Mesodermal cell (in vitro differentiated cells): ENCODE measurements at regions not wholly inside any gene's neighbourhood (a gene's known extent, or its start where the extent isn't known, plus 50 kb on each side); places are given as distances from the start of the nearest gene placed in this dataset.

Experiments used
- H3K27ac ChIP-seq: 2 replicates; pipeline ENCODE4 v1.7.0; 2013; ENCODE audit warnings: mild to moderate bottlenecking, low read depth, low read length, moderate library complexity; ENCODE audit not compliant: severe bottlenecking
- H3K36me3 ChIP-seq: 2 replicates; pipeline ENCODE4 v1.7.1; 2013; ENCODE audit warnings: mild to moderate bottlenecking, low read length, moderate library complexity; ENCODE audit not compliant: control insufficient read depth, insufficient read depth
- H3K4me1 ChIP-seq: one replicate; pipeline ENCODE4 v1.7.1; 2013; ENCODE audit warnings: mild to moderate bottlenecking, low read length; ENCODE audit not compliant: insufficient read depth, control insufficient read depth, poor library complexity, severe bottlenecking
- H3K4me3 ChIP-seq: 2 replicates; pipeline ENCODE4 v1.7.0; 2013; ENCODE audit warnings: low read length, control low read depth, mild to moderate bottlenecking; ENCODE audit not compliant: insufficient read depth, poor library complexity, severe bottlenecking; ENCODE audit errors: extremely low read depth
- H3K9me3 ChIP-seq: 2 replicates; pipeline ENCODE4 v1.7.1; 2013; ENCODE audit warnings: mild to moderate bottlenecking, low read length, moderate library complexity; ENCODE audit not compliant: control insufficient read depth
- WGBS, 2 experiments: methylation state at CpG; one replicate each; pipeline ENCODE4 v1.1.5; 2013; ENCODE audit warnings: missing lambda C conversion rate in 2 of 2; ENCODE audit not compliant: insufficient coverage in 2 of 2; 5-methylcytosine and 5-hydroxymethylcytosine counted together

GRCh38 chr13:97719736-97720135, 233.7 kb upstream of the IPO5 start:
- Histone ChIP-seq H3K27ac (no peak overlapping the region), H3K9me3 (no peaks in the 10 kb centered on the region), H3K4me1 (no peaks in the 10 kb centered on the region), H3K4me3 (no peak overlapping the region), H3K36me3 (no peaks in the 10 kb centered on the region)
- 100% methylated on average over 2 of the region's 3 CpGs; no CpG with 5 or more reads in 1 of the 2 experiments for WGBS, 2 experiments

- Histone ChIP-seq H3K9me3 (no peaks in the 10 kb centered on the region), H3K36me3 (no peaks in the 10 kb centered on the region), H3K4me1 (no peaks in the 10 kb centered on the region), H3K4me3 (no peak overlapping the region), H3K27ac (no peak overlapping the region)
- WGBS, 2 experiments, result 81 to 96% methylated on average over 3 to 4 of the region's 4 CpGs
Measured at GRCh38 chr13:97720896-97721295, 232.6 kb upstream of the IPO5 start.

GRCh38 chr13:97723655-97724054, 229.8 kb upstream of the IPO5 start:
- H3K4me1 ChIP-seq, result no peaks in the 10 kb centered on the region
- H3K4me3 ChIP-seq, result no peak overlapping the region
- H3K36me3 ChIP-seq, result no peaks in the 10 kb centered on the region
- H3K9me3 ChIP-seq, result no peaks in the 10 kb centered on the region
- 89% methylated on average over 4 of the region's 4 CpGs for WGBS, 2 experiments
- no peak overlapping the region for H3K27ac ChIP-seq

GRCh38 chr13:97724450-97724849, 229.0 kb upstream of the IPO5 start:
- 88 to 100% methylated on average over 1 of the region's 2 CpGs for WGBS, 2 experiments
- Histone ChIP-seq H3K9me3 (no peaks in the 10 kb centered on the region), H3K4me3 (no peak overlapping the region), H3K27ac (no peak overlapping the region), H3K36me3 (no peaks in the 10 kb centered on the region), H3K4me1 (no peaks in the 10 kb centered on the region)

- Histone ChIP-seq H3K9me3 (no peaks in the 10 kb centered on the region), H3K4me1 (no peaks in the 10 kb centered on the region), H3K27ac (no peak overlapping the region), H3K4me3 (no peak overlapping the region), H3K36me3 (no peaks in the 10 kb centered on the region)
- WGBS, 2 experiments, result 75 to 81% methylated on average over 1 to 2 of the region's 4 CpGs
Measured at GRCh38 chr13:97726664-97727280, 226.7 kb upstream of the IPO5 start.

- H3K9me3 ChIP-seq, result no peaks in the 10 kb centered on the region
- no peak overlapping the region for H3K27ac ChIP-seq
- 88 to 91% methylated on average over 4 of the region's 4 CpGs for WGBS, 2 experiments
- no peaks in the 10 kb centered on the region for H3K4me1 ChIP-seq
- no peak overlapping the region for H3K4me3 ChIP-seq
- H3K36me3 ChIP-seq, result no peaks in the 10 kb centered on the region
Measured at GRCh38 chr13:97727991-97728390, 225.5 kb upstream of the IPO5 start.

GRCh38 chr13:97736436-97736835, 217.0 kb upstream of the IPO5 start:
- H3K36me3 ChIP-seq, result no peaks in the 10 kb centered on the region
- no peaks in the 10 kb centered on the region for H3K9me3 ChIP-seq
- no peak overlapping the region for H3K27ac ChIP-seq
- WGBS, 2 experiments, result 85 to 95% methylated on average over 4 to 5 of the region's 5 CpGs
- no peak overlapping the region for H3K4me3 ChIP-seq
- no peaks in the 10 kb centered on the region for H3K4me1 ChIP-seq

- 71 to 100% methylated on average over 1 of the region's 2 CpGs for WGBS, 2 experiments
- Histone ChIP-seq H3K4me1 (no peaks in the 10 kb centered on the region), H3K27ac (no peak overlapping the region), H3K4me3 (no peak overlapping the region), H3K36me3 (no peaks in the 10 kb centered on the region), H3K9me3 (peaks cover 4% of the 10 kb centered on the region)
Measured at GRCh38 chr13:97742084-97742483, 211.4 kb upstream of the IPO5 start.

GRCh38 chr13:97743938-97744337, 209.5 kb upstream of the IPO5 start:
- no peak overlapping the region for H3K27ac ChIP-seq
- peaks cover 4% of the 10 kb centered on the region for H3K9me3 ChIP-seq
- H3K36me3 ChIP-seq, result no peaks in the 10 kb centered on the region
- WGBS, 2 experiments, result 95 to 100% methylated on average over 2 to 3 of the region's 3 CpGs
- H3K4me3 ChIP-seq, result no peak overlapping the region
- no peaks in the 10 kb centered on the region for H3K4me1 ChIP-seq

GRCh38 chr13:97746649-97747048, 206.8 kb upstream of the IPO5 start:
- no peak overlapping the region for H3K27ac ChIP-seq
- 88 to 92% methylated on average over 3 to 6 of the region's 6 CpGs for WGBS, 2 experiments
- H3K4me1 ChIP-seq, result no peaks in the 10 kb centered on the region
- no peak overlapping the region for H3K4me3 ChIP-seq
- peaks cover 4% of the 10 kb centered on the region for H3K9me3 ChIP-seq
- H3K36me3 ChIP-seq, result no peaks in the 10 kb centered on the region

GRCh38 chr13:97749174-97749573, 204.3 kb upstream of the IPO5 start:
- 92% methylated on average over 5 of the region's 5 CpGs for WGBS, 2 experiments
- H3K4me1 ChIP-seq, result no peaks in the 10 kb centered on the region
- H3K36me3 ChIP-seq, result no peaks in the 10 kb centered on the region
- H3K9me3 ChIP-seq, result peaks cover 4% of the 10 kb centered on the region
- H3K27ac ChIP-seq, result no peak overlapping the region
- H3K4me3 ChIP-seq, result no peak overlapping the region
